ENCODE measurements at regions not wholly inside any gene's neighbourhood (a gene's known extent, or its start where the extent isn't known, plus 50 kb on each side); places are given as distances from the start of the nearest gene placed in this dataset.

GRCh38 chr4:60116592-60116991, 1083.5 kb upstream of the ADGRL3 start:
- TF ChIP-seq POLR2A (IDR thresholded peaks at IDR 0.05; ENCODE audit: low read depth, low read length) (no peak), CTCF (IDR thresholded peaks at IDR 0.05; ENCODE audit: extremely low read depth in 1 of 2, insufficient read depth in 1 of 2, low read depth in 1 of 2, low read length in 2 of 2) (no peak), JUN (IDR thresholded peaks at IDR 0.05; ENCODE audit: borderline replicate concordance, insufficient read depth, insufficient read length, low read depth) (no peak), POLR2AphosphoS5 (IDR thresholded peaks at IDR 0.05; ENCODE audit: insufficient read depth, low read depth, low read length) (no peak), EZH2 (IDR thresholded peaks at IDR 0.05; ENCODE audit: borderline replicate concordance, low read depth, low read length, severe bottlenecking) (no peak), GATA2 (IDR thresholded peaks at IDR 0.05; ENCODE audit: insufficient read depth, insufficient read length, low read depth, low read length) (no peak), FOS (IDR thresholded peaks at IDR 0.05; ENCODE audit: borderline replicate concordance, insufficient read depth, low read length) (no peak), MYC (IDR thresholded peaks at IDR 0.05; ENCODE audit: low read depth, low read length) (no peak)
- TF ChIP-seq, protein P1, sequence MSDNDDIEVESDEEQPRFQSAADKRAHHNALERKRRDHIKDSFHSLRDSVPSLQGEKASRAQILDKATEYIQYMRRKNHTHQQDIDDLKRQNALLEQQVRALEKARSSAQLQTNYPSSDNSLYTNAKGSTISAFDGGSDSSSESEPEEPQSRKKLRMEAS (IDR thresholded peaks at IDR 0.05; ENCODE audit: insufficient read depth, insufficient read length): no peak
